ENCODE measurements at regions not wholly inside any gene's neighbourhood (a gene's known extent, or its start where the extent isn't known, plus 50 kb on each side); places are given as distances from the start of the nearest gene placed in this dataset.

GRCh38 chr1:208544794-208545193, 300.6 kb upstream of the PLXNA2 start:
- TF ChIP-seq CTCF (IDR thresholded peaks at IDR 0.05; ENCODE audit: borderline replicate concordance, extremely low read depth, low read length, poor library complexity, severe bottlenecking) (no peak), EZH2 (IDR thresholded peaks at IDR 0.05; ENCODE audit: borderline replicate concordance, low read depth, low read length, severe bottlenecking) (no peak)

Data from DND-41 (cell line).